IMR-90 (cell line): ENCODE measurements at regions not wholly inside any gene's neighbourhood (a gene's known extent, or its start where the extent isn't known, plus 50 kb on each side); places are given as distances from the start of the nearest gene placed in this dataset.

Experiments used
- ATAC-seq: fragments of 200-7000 bp; cut with Tn5 transposase; 2 replicates; pipeline ENCODE4 v1.9.1; 2020; ENCODE audit warnings: low read depth, mild to moderate bottlenecking, moderate library complexity
- BruUV-seq: library from RNA; stranded (reverse); fragments of 400-500 nt; replicated peaks from 2 replicates; lab custom pipeline; 2021; lab: Mats Ljungman, UMichigan
- CTCF ChIA-PET: fragments of 300-600 bp; formaldehyde crosslinking; extraction: SDS; loops from one replicate; lab custom pipeline; 2021; ENCODE audit warnings: antibody characterized with exemption; lab: Yijun Ruan, JAX
- POLR2A ChIA-PET: fragments of 300-600 bp; sonication (Branson Sonifier 250); formaldehyde crosslinking; loops from one replicate; lab custom pipeline; 2022; ENCODE audit warnings: antibody characterized with exemption; ENCODE audit not compliant: unreplicated experiment; lab: Charles Lee
- DNase-seq: peaks from one replicate; pipeline ENCODE4 v3.0.0; 2013
- H2AFZ ChIP-seq: replicated peaks from 2 replicates; pipeline ENCODE3; 2013; ENCODE audit warnings: low read length, mild to moderate bottlenecking; ENCODE audit not compliant: poor library complexity
- H2AK5ac ChIP-seq: 2 replicates; pipeline ENCODE4 v1.6.1; 2013; ENCODE audit warnings: low read depth, low read length, inconsistent platforms
- H2AK9ac ChIP-seq: replicated peaks from 2 replicates; pipeline ENCODE3; 2013; ENCODE audit warnings: mild to moderate bottlenecking, low read depth, low read length, moderate library complexity; ENCODE audit not compliant: poor library complexity
- H2BK120ac ChIP-seq: 2 replicates; pipeline ENCODE4 v1.6.1; 2013; ENCODE audit warnings: low read depth, low read length, inconsistent platforms
- H2BK15ac ChIP-seq: 3 replicates; pipeline ENCODE4 v1.6.1; 2013; ENCODE audit warnings: low read depth, low read length, inconsistent platforms
- H2BK20ac ChIP-seq: 2 replicates; pipeline ENCODE4 v1.6.1; 2013; ENCODE audit warnings: low read depth, mild to moderate bottlenecking, inconsistent platforms, low read length, moderate library complexity
- H2BK5ac ChIP-seq: 2 replicates; pipeline ENCODE4 v1.6.1; 2013; ENCODE audit warnings: mild to moderate bottlenecking, low read depth, low read length, inconsistent platforms; ENCODE audit not compliant: poor library complexity, severe bottlenecking
- H3K14ac ChIP-seq: replicated peaks from 2 replicates; pipeline ENCODE4 v1.6.1; 2013; ENCODE audit warnings: low read depth, low read length, inconsistent platforms
- H3K18ac ChIP-seq: 2 replicates; pipeline ENCODE4 v1.6.1; 2013; ENCODE audit warnings: low read depth, low read length, control low read depth
- H3K23ac ChIP-seq: 2 replicates; pipeline ENCODE4 v1.6.1; 2013; ENCODE audit warnings: low read depth, low read length, inconsistent platforms
- H3K27ac ChIP-seq: 2 replicates; pipeline ENCODE4 v1.5.1; 2013; ENCODE audit warnings: mild to moderate bottlenecking, control low read depth, low read length; ENCODE audit not compliant: insufficient read depth
- H3K27me3 ChIP-seq: 2 replicates; pipeline ENCODE4 v1.6.1; 2013; ENCODE audit warnings: low read length; ENCODE audit not compliant: control insufficient read depth, insufficient read depth
- H3K36me3 ChIP-seq: 2 replicates; pipeline ENCODE4 v1.6.1; 2013; ENCODE audit warnings: low read length, mixed read lengths; ENCODE audit not compliant: control insufficient read depth, insufficient read depth
- H3K4ac ChIP-seq: 2 replicates; pipeline ENCODE4 v1.6.1; 2013; ENCODE audit warnings: low read depth, low read length, inconsistent platforms
- H3K4me1 ChIP-seq: 2 replicates; pipeline ENCODE4 v1.6.1; 2013; ENCODE audit warnings: low read length, mixed read lengths; ENCODE audit not compliant: control insufficient read depth, insufficient read depth
- H3K4me2 ChIP-seq: 2 replicates; pipeline ENCODE4 v1.6.1; 2013; ENCODE audit warnings: low read depth, mild to moderate bottlenecking, control low read depth, low read length, moderate library complexity
- H3K4me3 ChIP-seq: 2 replicates; pipeline ENCODE4 v1.5.1; 2013; ENCODE audit warnings: low read depth, mild to moderate bottlenecking, control low read depth, low read length, moderate library complexity; ENCODE audit not compliant: insufficient read depth
- H3K56ac ChIP-seq: 2 replicates; pipeline ENCODE4 v1.6.1; 2013; ENCODE audit warnings: low read length, inconsistent platforms; ENCODE audit not compliant: insufficient read depth; ENCODE audit errors: extremely low read depth
- H3K79me1 ChIP-seq, 2 experiments: 2 replicates each; pipeline ENCODE4 v1.6.1; 2013; ENCODE audit warnings: low read length in 2 of 2, inconsistent platforms in 1 of 2, low read depth in 1 of 2
- H3K9ac ChIP-seq: 2 replicates; pipeline ENCODE4 v1.6.1; 2013; ENCODE audit warnings: low read depth, low read length, control low read depth
- H3K9me1 ChIP-seq: 2 replicates; pipeline ENCODE4 v1.6.1; 2013; ENCODE audit warnings: low read length, inconsistent platforms; ENCODE audit not compliant: insufficient read depth
- H3K9me3 ChIP-seq: 2 replicates; pipeline ENCODE4 v1.6.1; 2013; ENCODE audit warnings: low read length; ENCODE audit not compliant: control insufficient read depth, insufficient read depth
- H4K20me1 ChIP-seq: 2 replicates; pipeline ENCODE4 v1.6.1; 2013; ENCODE audit warnings: low read length, inconsistent platforms; ENCODE audit not compliant: insufficient read depth
- H4K5ac ChIP-seq: 2 replicates; pipeline ENCODE4 v1.6.1; 2013; ENCODE audit warnings: mild to moderate bottlenecking, low read depth, low read length, control low read depth
- H4K8ac ChIP-seq, 2 experiments: 2 replicates each; pipeline ENCODE4 v1.6.1; 2013; ENCODE audit warnings: low read depth in 2 of 2, low read length in 2 of 2, control low read depth in 1 of 2, inconsistent platforms in 1 of 2
- H4K91ac ChIP-seq: 2 replicates; pipeline ENCODE4 v1.6.1; 2013; ENCODE audit warnings: low read depth, low read length, inconsistent platforms; ENCODE audit not compliant: insufficient read depth
- BHLHE40 ChIP-seq: fragments of 150-350 bp; IDR thresholded peaks from 2 replicates; pipeline ENCODE4 v1.6.1; 2016; ENCODE audit warnings: mild to moderate bottlenecking, low read depth, low read length
- CEBPB ChIP-seq: IDR thresholded peaks from 2 replicates; pipeline ENCODE4 v1.6.1; 2012; ENCODE audit warnings: low read depth, low read length, improper control_type of control experiment
- CHD1 ChIP-seq: IDR thresholded peaks from 2 replicates; pipeline ENCODE4 v1.6.1; 2012; ENCODE audit warnings: low read depth, low read length, improper control_type of control experiment
- CTCF ChIP-seq: conservative IDR thresholded peaks from 2 replicates; pipeline ENCODE4 v1.5.1; 2012; ENCODE audit warnings: mild to moderate bottlenecking, low read depth, low read length, improper control_type of control experiment
- ELK1 ChIP-seq: fragments of 150-350 bp; IDR thresholded peaks from 2 replicates; pipeline ENCODE4 v1.6.1; 2016; ENCODE audit warnings: low read depth, mild to moderate bottlenecking, low read length, moderate library complexity, borderline replicate concordance
- FOS ChIP-seq: fragments of 150-350 bp; IDR thresholded peaks from 2 replicates; pipeline ENCODE4 v1.6.1; 2016; ENCODE audit warnings: low read depth, low read length
- MAFK ChIP-seq: IDR thresholded peaks from 2 replicates; pipeline ENCODE4 v1.6.1; 2012; ENCODE audit warnings: low read depth, low read length, improper control_type of control experiment
- MAZ ChIP-seq: IDR thresholded peaks from 2 replicates; pipeline ENCODE4 v1.6.1; 2012; ENCODE audit warnings: low read depth, mild to moderate bottlenecking, low read length, improper control_type of control experiment, moderate library complexity, borderline replicate concordance
- MXI1 ChIP-seq: IDR thresholded peaks from 2 replicates; pipeline ENCODE4 v1.6.1; 2012; ENCODE audit warnings: low read depth, mild to moderate bottlenecking, low read length, moderate library complexity, borderline replicate concordance
- NFE2L2 ChIP-seq: fragments of 150-350 bp; IDR thresholded peaks from 2 replicates; pipeline ENCODE4 v1.6.1; 2016; ENCODE audit warnings: low read depth, mild to moderate bottlenecking, low read length
- POLR2A ChIP-seq: IDR thresholded peaks from 2 replicates; pipeline ENCODE4 v1.6.1; 2012; ENCODE audit warnings: mild to moderate bottlenecking, low read depth, low read length
- RAD21 ChIP-seq: IDR thresholded peaks from 2 replicates; pipeline ENCODE4 v1.6.1; 2012; ENCODE audit warnings: low read length, improper control_type of control experiment
- RCOR1 ChIP-seq: IDR thresholded peaks from 2 replicates; pipeline ENCODE4 v1.6.1; 2012; ENCODE audit warnings: mild to moderate bottlenecking, low read length, improper control_type of control experiment; ENCODE audit not compliant: insufficient replicate concordance
- RFX5 ChIP-seq: IDR thresholded peaks from 2 replicates; pipeline ENCODE4 v1.8.0; 2012; ENCODE audit warnings: low read depth, mild to moderate bottlenecking, low read length, moderate library complexity
- SMC3 ChIP-seq: fragments of 150-350 bp; IDR thresholded peaks from 2 replicates; pipeline ENCODE4 v1.6.1; 2016; ENCODE audit warnings: low read depth, mild to moderate bottlenecking, antibody characterized with exemption, low read length, moderate library complexity
- USF2 ChIP-seq: fragments of 150-350 bp; IDR thresholded peaks from 2 replicates; pipeline ENCODE4 v1.6.1; 2017; ENCODE audit warnings: mild to moderate bottlenecking, antibody characterized with exemption, low read length, low read depth
- WGBS, 2 experiments: methylation state at CpG; one replicate each; pipeline versions ENCODE4 v1.1.5 to v1.1.7; 2013; ENCODE audit warnings: missing lambda C conversion rate in 2 of 2; ENCODE audit not compliant: insufficient read length in 1 of 2; ENCODE audit errors: extremely low coverage in 2 of 2; 5-methylcytosine and 5-hydroxymethylcytosine counted together
- dilution Hi-C: fragments of 300-500 bp; cut with HindIII; formaldehyde crosslinking; loops from one replicate; pipeline ENCODE4 v1.14.3; 2018; ENCODE audit warnings: low sequenced_read_pairs; ENCODE audit not compliant: unreplicated experiment
- in situ Hi-C: fragments of 300-500 bp; cut with MboI; formaldehyde crosslinking; loops from 3 replicates; pipeline ENCODE4 v1.14.3; 2019; ENCODE audit warnings: low sequenced_read_pairs, inconsistent platforms, mixed read lengths
- intact Hi-C: fragments of 100-400 bp; cut with micrococcal nuclease; formaldehyde crosslinking; loops from 2 replicates; pipeline ENCODE4 v1.10.0; 2022

- no peak overlapping the region for H4K5ac ChIP-seq
- no peak overlapping the region for H2AK9ac ChIP-seq
- no peak overlapping the region for H3K9ac ChIP-seq
- peaks cover 12% of the 10 kb centered on the region for H3K27me3 ChIP-seq
- no peaks in the 10 kb centered on the region for H3K79me1 ChIP-seq
- H2BK15ac ChIP-seq, result no peak overlapping the region
- in situ Hi-C loops (no loop called here), intact Hi-C loops (loop anchor here (2.0 kb wide), 1 partner anchor 238 kb away; no protein-coding TSS in a partner anchor), dilution Hi-C loops (no loop called here)
- no peak overlapping the region for H3K4me2 ChIP-seq
- H2BK5ac ChIP-seq, result no peak overlapping the region
- no TSS peak for BruUV-seq
- H3K4me1 ChIP-seq, result peaks cover 3% of the 10 kb centered on the region; the same call in 1 of the 2 replicates
- CTCF ChIA-PET, result no interaction called here
- H4K91ac ChIP-seq, result no peak overlapping the region
- no CpG with 5 or more reads among the region's 7 CpGs for WGBS, 2 experiments
- no peak overlapping the region for H3K4ac ChIP-seq
- H3K14ac ChIP-seq, result no peak overlapping the region
- DNase-seq (no peak), ATAC-seq (no peak)
- no peak for TF ChIP-seq RAD21
- TF ChIP-seq MXI1, result no peak
- no peak for TF ChIP-seq RFX5
- TF ChIP-seq FOS, result no peak
- TF ChIP-seq ELK1, result no peak
- TF ChIP-seq NFE2L2, result no peak
- no peak for TF ChIP-seq CEBPB
- no peak for TF ChIP-seq SMC3
- no peak for TF ChIP-seq BHLHE40
- no peak for TF ChIP-seq MAFK
- TF ChIP-seq CTCF, result no peak
- no peak for TF ChIP-seq USF2
- TF ChIP-seq RCOR1, result no peak
- TF ChIP-seq CHD1, result no peak
- TF ChIP-seq POLR2A, result no peak
- no peak for TF ChIP-seq MAZ
- no peak overlapping the region for H3K27ac ChIP-seq
- no peaks in the 10 kb centered on the region for H3K9me3 ChIP-seq
- H3K23ac ChIP-seq, result no peak overlapping the region
- H2BK20ac ChIP-seq, result no peak overlapping the region
- POLR2A ChIA-PET, result no interaction called here
- H4K20me1 ChIP-seq, result no peaks in the 10 kb centered on the region
- H3K4me3 ChIP-seq, result no peak overlapping the region
- H3K56ac ChIP-seq, result no peak overlapping the region
- H3K9me1 ChIP-seq, result no peaks in the 10 kb centered on the region
- no peak overlapping the region for H2AK5ac ChIP-seq
- H2AFZ ChIP-seq, result no peak overlapping the region
- no peak overlapping the region for H2BK120ac ChIP-seq
- no peak overlapping the region for H4K8ac ChIP-seq
- no peaks in the 10 kb centered on the region for H3K36me3 ChIP-seq
- no peak overlapping the region for H3K18ac ChIP-seq
These were observed 64.6 kb upstream of the LMO1 start for GRCh38 chr11:8328231-8328794.
